ENCODE measurements at regions not wholly inside any gene's neighbourhood (a gene's known extent, or its start where the extent isn't known, plus 50 kb on each side); places are given as distances from the start of the nearest gene placed in this dataset.

DNA sequence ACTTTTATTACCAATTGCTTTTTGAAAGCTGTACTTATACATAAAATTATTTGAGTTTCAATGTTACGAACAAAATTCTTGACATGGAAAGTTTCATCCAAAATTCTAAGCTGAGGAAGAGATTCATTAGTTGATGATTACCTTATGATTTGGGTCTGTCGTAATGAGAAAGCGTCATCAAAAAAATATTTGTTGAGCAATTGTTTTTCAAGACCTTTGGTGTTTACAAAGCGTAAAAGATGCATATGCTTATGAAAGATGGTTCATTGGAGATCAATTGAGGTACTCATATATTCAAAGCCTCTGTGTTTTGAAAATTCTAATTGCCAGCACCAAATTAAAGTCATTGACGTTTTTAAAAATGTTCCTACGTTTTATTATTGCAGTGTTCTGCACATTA is 110.5 kb upstream of the DOK5 start (continued):
- TF ChIP-seq ZBTB43 (CRISPR knock-in tag; IDR thresholded peaks at IDR 0.05): no peak
- TF ChIP-seq, protein P1, sequence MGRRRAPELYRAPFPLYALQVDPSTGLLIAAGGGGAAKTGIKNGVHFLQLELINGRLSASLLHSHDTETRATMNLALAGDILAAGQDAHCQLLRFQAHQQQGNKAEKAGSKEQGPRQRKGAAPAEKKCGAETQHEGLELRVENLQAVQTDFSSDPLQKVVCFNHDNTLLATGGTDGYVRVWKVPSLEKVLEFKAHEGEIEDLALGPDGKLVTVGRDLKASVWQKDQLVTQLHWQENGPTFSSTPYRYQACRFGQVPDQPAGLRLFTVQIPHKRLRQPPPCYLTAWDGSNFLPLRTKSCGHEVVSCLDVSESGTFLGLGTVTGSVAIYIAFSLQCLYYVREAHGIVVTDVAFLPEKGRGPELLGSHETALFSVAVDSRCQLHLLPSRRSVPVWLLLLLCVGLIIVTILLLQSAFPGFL (CRISPR knock-in tag; IDR thresholded peaks at IDR 0.05; ENCODE audit: borderline replicate concordance): no peak

DNA sequence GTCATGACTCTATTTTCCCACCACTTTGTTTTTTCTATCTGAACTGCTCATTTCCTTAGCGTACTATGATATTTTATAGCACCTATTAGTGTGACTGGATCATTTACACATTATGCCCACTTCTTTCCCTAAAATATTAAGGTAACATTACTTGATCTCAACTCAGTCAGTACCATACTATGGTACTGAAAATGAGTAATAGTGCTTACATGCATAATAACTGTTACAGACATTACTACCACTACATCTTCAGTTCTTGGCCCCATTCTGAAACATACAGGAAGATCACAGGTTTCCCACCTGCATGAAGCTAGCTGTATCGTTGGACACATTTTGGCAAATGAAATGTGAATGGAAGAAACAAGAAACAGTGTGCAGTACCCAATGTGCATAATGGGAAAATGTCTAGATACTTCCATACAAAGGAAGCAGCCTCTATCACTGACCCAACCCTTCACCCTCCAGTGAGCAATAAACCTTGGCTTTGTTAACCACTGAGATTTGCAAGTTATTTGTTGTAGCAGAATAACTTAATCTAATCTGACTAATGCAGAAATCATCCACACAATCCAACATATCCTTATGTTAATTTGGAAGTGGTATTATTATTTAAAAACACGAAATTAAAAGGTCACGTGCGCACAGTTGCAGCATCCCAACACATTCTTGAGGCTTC is 108.6 kb upstream of the DOK5 start:
- no peak for ATAC-seq
- CTCF ChIA-PET: no interaction called here

More for the DNA sequence above, 108.6 kb upstream of the DOK5 start:
- peaks cover 34% of the 10 kb centered on the region for H3K4me1 Mint-ChIP-seq
- TF ChIP-seq ZNF138 (CRISPR knock-in tag; conservative IDR thresholded peaks at IDR 0.05) (no peak), FOXP4 (CRISPR knock-in tag; IDR thresholded peaks at IDR 0.05) (no peak), FOXJ3 (CRISPR knock-in tag; IDR thresholded peaks at IDR 0.05; ENCODE audit: borderline replicate concordance) (no peak), ATF1 (CRISPR knock-in tag; IDR thresholded peaks at IDR 0.05) (no peak), E2F5 (CRISPR knock-in tag; IDR thresholded peaks at IDR 0.05) (no peak), FOXP1 (CRISPR knock-in tag; IDR thresholded peaks at IDR 0.05; ENCODE audit: borderline replicate concordance) (no peak), ATF6 (CRISPR knock-in tag; IDR thresholded peaks at IDR 0.05) (no peak), EMX1 (CRISPR knock-in tag; IDR thresholded peaks at IDR 0.05) (no peak), RORB (CRISPR knock-in tag; IDR thresholded peaks at IDR 0.05) (no peak), RELA (CRISPR knock-in tag; IDR thresholded peaks at IDR 0.05; ENCODE audit: borderline replicate concordance) (no peak), USF2 (CRISPR knock-in tag; IDR thresholded peaks at IDR 0.05) (no peak), NR3C1 (CRISPR knock-in tag; conservative IDR thresholded peaks at IDR 0.05; ENCODE audit: low read depth) (no peak), ZNF219 (CRISPR knock-in tag; IDR thresholded peaks at IDR 0.05; ENCODE audit: borderline replicate concordance) (no peak), MXD4 (CRISPR knock-in tag; IDR thresholded peaks at IDR 0.05; ENCODE audit: borderline replicate concordance) (no peak), TP53 (CRISPR knock-in tag; IDR thresholded peaks at IDR 0.05) (no peak)
- TF ChIP-seq, protein P2, sequence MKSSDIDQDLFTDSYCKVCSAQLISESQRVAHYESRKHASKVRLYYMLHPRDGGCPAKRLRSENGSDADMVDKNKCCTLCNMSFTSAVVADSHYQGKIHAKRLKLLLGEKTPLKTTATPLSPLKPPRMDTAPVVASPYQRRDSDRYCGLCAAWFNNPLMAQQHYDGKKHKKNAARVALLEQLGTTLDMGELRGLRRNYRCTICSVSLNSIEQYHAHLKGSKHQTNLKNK (CRISPR knock-in tag; IDR thresholded peaks at IDR 0.05): no peak
- no peak overlapping the region for H3K27ac Mint-ChIP-seq
- H3K27me3 Mint-ChIP-seq (ENCODE audit: low read depth): no peaks in the 10 kb centered on the region
- no peak for DNase-seq (ENCODE audit: low spot score)
- POLR2A ChIA-PET: no interaction called here
- H3K36me3 Mint-ChIP-seq: no peaks in the 10 kb centered on the region
- H3K9me3 Mint-ChIP-seq: peaks cover 15% of the 10 kb centered on the region
- H3K4me3 Mint-ChIP-seq: no peak overlapping the region
